ENCODE measurements at regions not wholly inside any gene's neighbourhood (a gene's known extent, or its start where the extent isn't known, plus 50 kb on each side); places are given as distances from the start of the nearest gene placed in this dataset.

GRCh38 chr6:133017581-133017980, 203.2 kb downstream of the RPS12 start:
- H3K9me3 Mint-ChIP-seq (ENCODE audit: low read depth): peaks cover 3% of the 10 kb centered on the region
- H3K27me3 Mint-ChIP-seq: peaks cover 5% of the 10 kb centered on the region
- H3K36me3 Mint-ChIP-seq (ENCODE audit: insufficient read depth): no peaks in the 10 kb centered on the region
- DNase-seq (ENCODE audit: low spot score, unreplicated experiment): no peak
- H3K4me3 Mint-ChIP-seq (ENCODE audit: low read depth): no peak overlapping the region
- H3K4me1 Mint-ChIP-seq (ENCODE audit: low read depth): no peaks in the 10 kb centered on the region
- TF ChIP-seq, protein P1, sequence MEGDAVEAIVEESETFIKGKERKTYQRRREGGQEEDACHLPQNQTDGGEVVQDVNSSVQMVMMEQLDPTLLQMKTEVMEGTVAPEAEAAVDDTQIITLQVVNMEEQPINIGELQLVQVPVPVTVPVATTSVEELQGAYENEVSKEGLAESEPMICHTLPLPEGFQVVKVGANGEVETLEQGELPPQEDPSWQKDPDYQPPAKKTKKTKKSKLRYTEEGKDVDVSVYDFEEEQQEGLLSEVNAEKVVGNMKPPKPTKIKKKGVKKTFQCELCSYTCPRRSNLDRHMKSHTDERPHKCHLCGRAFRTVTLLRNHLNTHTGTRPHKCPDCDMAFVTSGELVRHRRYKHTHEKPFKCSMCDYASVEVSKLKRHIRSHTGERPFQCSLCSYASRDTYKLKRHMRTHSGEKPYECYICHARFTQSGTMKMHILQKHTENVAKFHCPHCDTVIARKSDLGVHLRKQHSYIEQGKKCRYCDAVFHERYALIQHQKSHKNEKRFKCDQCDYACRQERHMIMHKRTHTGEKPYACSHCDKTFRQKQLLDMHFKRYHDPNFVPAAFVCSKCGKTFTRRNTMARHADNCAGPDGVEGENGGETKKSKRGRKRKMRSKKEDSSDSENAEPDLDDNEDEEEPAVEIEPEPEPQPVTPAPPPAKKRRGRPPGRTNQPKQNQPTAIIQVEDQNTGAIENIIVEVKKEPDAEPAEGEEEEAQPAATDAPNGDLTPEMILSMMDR (IDR thresholded peaks at IDR 0.05; ENCODE audit: unreplicated experiment): no peak
- H3K27ac Mint-ChIP-seq: no peak overlapping the region

GRCh38 chr6:133026705-133027104, 212.3 kb downstream of the RPS12 start:
- no peak for DNase-seq (ENCODE audit: low spot score, unreplicated experiment)
- Mint-ChIP-seq H3K4me1 (ENCODE audit: low read depth) (no peaks in the 10 kb centered on the region), H3K36me3 (ENCODE audit: insufficient read depth) (peaks cover 3% of the 10 kb centered on the region), H3K27ac (no peak overlapping the region), H3K9me3 (ENCODE audit: low read depth) (peaks cover 14% of the 10 kb centered on the region), H3K27me3 (no peaks in the 10 kb centered on the region), H3K4me3 (ENCODE audit: low read depth) (no peak overlapping the region)
- TF ChIP-seq, protein P1 (IDR thresholded peaks at IDR 0.05; ENCODE audit: unreplicated experiment): no peak

DNA sequence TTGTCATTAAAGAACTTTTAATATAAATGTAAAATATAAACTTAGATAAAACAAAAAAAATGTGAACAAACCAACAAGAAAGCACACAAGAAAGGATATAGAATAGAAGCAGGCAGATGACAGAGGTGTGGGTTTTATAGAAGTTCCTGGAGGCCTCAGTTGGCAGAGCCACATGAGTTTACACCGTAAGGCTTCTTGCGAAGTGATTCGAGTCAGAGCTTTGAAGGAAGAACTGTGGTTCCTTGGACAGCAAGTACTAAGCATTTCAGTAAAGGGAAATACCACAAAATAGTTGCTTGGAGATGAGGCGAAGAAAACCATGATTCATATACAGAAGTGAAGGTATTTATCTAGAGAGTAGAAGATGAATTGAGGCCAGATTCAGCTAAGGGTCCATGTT, 207.9 kb upstream of the EYA4 start:
- Mint-ChIP-seq H3K9me3 (ENCODE audit: low read depth) (peaks cover 7% of the 10 kb centered on the region), H3K36me3 (ENCODE audit: insufficient read depth) (no peaks in the 10 kb centered on the region), H3K4me1 (ENCODE audit: low read depth) (peaks cover 6% of the 10 kb centered on the region), H3K4me3 (ENCODE audit: low read depth) (no peak overlapping the region), H3K27ac (no peak overlapping the region), H3K27me3 (peaks cover 3% of the 10 kb centered on the region)
- TF ChIP-seq, protein P1 (IDR thresholded peaks at IDR 0.05; ENCODE audit: unreplicated experiment): no peak
- no peak for DNase-seq (ENCODE audit: low spot score, unreplicated experiment)

DNA sequence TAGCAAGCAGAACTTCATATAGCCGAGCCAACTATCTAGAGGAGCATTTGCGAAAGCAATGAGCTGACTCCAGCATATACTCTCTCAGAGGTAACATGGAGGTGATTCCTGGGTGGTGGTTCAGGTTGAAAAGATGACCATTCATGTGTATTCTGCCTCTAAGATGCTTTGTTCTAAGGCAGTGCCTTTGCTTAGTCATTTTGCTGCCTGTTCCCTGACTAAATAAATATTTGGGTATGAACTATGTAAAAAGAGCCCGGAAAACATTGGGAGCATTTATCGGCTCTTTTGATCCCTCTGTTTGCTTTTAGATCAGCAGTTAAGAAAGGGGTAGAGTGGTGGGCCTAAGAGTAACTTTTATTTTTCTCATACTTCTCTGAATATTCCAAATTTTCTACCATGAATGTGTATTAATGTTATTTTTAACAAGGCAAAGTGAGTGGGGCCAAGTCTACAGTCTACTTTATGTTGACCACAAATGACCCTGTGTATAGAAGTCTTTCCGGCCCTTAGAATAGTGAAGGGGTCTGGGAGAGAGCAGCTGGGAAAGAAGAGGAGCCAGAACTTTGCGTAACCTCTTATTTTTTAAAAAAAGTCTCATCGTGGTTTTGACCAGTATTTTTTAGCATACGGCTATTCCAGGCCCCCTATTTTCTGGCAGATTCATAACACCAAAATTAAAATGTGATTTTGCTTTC, 206.5 kb upstream of the EYA4 start:
- Mint-ChIP-seq H3K27ac (no peak overlapping the region), H3K9me3 (ENCODE audit: low read depth) (peaks cover 4% of the 10 kb centered on the region), H3K4me3 (ENCODE audit: low read depth) (no peak overlapping the region), H3K4me1 (ENCODE audit: low read depth) (peaks cover 6% of the 10 kb centered on the region), H3K27me3 (peaks cover 3% of the 10 kb centered on the region), H3K36me3 (ENCODE audit: insufficient read depth) (no peaks in the 10 kb centered on the region)
- TF ChIP-seq, protein P1 (IDR thresholded peaks at IDR 0.05; ENCODE audit: unreplicated experiment): no peak
- no peak for DNase-seq (ENCODE audit: low spot score, unreplicated experiment)

GRCh38 chr6:133040094-133040802, 200.9 kb upstream of the EYA4 start:
- H3K9me3 Mint-ChIP-seq (ENCODE audit: low read depth): no peaks in the 10 kb centered on the region
- TF ChIP-seq, protein P1 (IDR thresholded peaks at IDR 0.05; ENCODE audit: unreplicated experiment): peak; percentile 44
- DNase-seq (ENCODE audit: low spot score, unreplicated experiment): no peak

More at GRCh38 chr6:133040094-133040802, 200.9 kb upstream of the EYA4 start:
- H3K27me3 Mint-ChIP-seq: peaks cover 1% of the 10 kb centered on the region
- no peaks in the 10 kb centered on the region for H3K36me3 Mint-ChIP-seq (ENCODE audit: insufficient read depth)
- peaks cover 4% of the 10 kb centered on the region for H3K4me1 Mint-ChIP-seq (ENCODE audit: low read depth)
- no peak overlapping the region for H3K4me3 Mint-ChIP-seq (ENCODE audit: low read depth)
- H3K27ac Mint-ChIP-seq: peak overlapping the region; percentile 58
